H1 (cell line): ENCODE measurements at regions not wholly inside any gene's neighbourhood (a gene's known extent, or its start where the extent isn't known, plus 50 kb on each side); places are given as distances from the start of the nearest gene placed in this dataset.

Source experiments
- CTCF ChIA-PET: fragments of 300-600 bp; sonication (Branson Sonifier 250); formaldehyde crosslinking; loops from one replicate; lab custom pipeline; 2021; ENCODE audit not compliant: partially characterized antibody; lab: Charles Lee
- POLR2A ChIA-PET: fragments of 300-600 bp; sonication (Branson Sonifier 250); formaldehyde crosslinking; loops from one replicate; lab custom pipeline; 2021; ENCODE audit warnings: inconsistent platforms; ENCODE audit not compliant: partially characterized antibody; lab: Charles Lee
- DNase-seq, 2 experiments: peaks; one replicate each; pipeline versions ENCODE4 v3.0.0 to v3.0.0-alpha.2; 2010 to 2022; ENCODE audit warnings: low spot score in 2 of 2, low read depth in 1 of 2, mixed read lengths in 1 of 2
- FAIRE-seq: peaks from 2 replicates; lab custom pipeline; 2011; peaks lifted over from hg19 to GRCh38; lab: Jason Lieb, UNC
- H2AFZ ChIP-seq: 2 replicates; pipeline ENCODE4 v1.8.1; 2012; ENCODE audit warnings: low read length, inconsistent platforms
- H2AK5ac ChIP-seq: 2 replicates; pipeline ENCODE4 v1.6.1; 2013; ENCODE audit warnings: low read depth, low read length
- H2BK120ac ChIP-seq: replicated peaks from 2 replicates; pipeline ENCODE3; 2013; ENCODE audit warnings: low read depth, low read length, inconsistent platforms
- H2BK12ac ChIP-seq: 2 replicates; pipeline ENCODE4 v1.6.1; 2013; ENCODE audit warnings: low read depth, low read length
- H2BK15ac ChIP-seq: 2 replicates; pipeline ENCODE4 v1.6.1; 2013; ENCODE audit warnings: low read length
- H2BK20ac ChIP-seq: 2 replicates; pipeline ENCODE4 v1.6.1; 2013; ENCODE audit warnings: low read length
- H2BK5ac ChIP-seq: 2 replicates; pipeline ENCODE4 v1.6.1; 2013; ENCODE audit warnings: low read depth, low read length
- H3K14ac ChIP-seq: 2 replicates; pipeline ENCODE4 v1.6.1; 2013; ENCODE audit warnings: inconsistent platforms; ENCODE audit not compliant: insufficient read length
- H3K18ac ChIP-seq: 2 replicates; pipeline ENCODE4 v1.6.1; 2013; ENCODE audit warnings: low read length; ENCODE audit errors: extremely low read depth
- H3K23ac ChIP-seq: 2 replicates; pipeline ENCODE4 v1.6.1; 2013; ENCODE audit warnings: inconsistent platforms; ENCODE audit not compliant: insufficient read length
- H3K23me2 ChIP-seq: 2 replicates; pipeline ENCODE4 v1.6.1; 2013; ENCODE audit warnings: low read depth, low read length
- H3K27ac ChIP-seq: 2 replicates; pipeline ENCODE4 v1.6.1; 2011; ENCODE audit warnings: low read depth, low read length, inconsistent platforms
- H3K27me3 ChIP-seq, 4 experiments: replicated peaks in 1 of 4; 1 replicate in 1 of 4; 2 replicates in 3 of 4; pipeline versions ENCODE4 v1.6.1 to v1.8.1; 2011 to 2013; ENCODE audit warnings: low read length in 3 of 4, mild to moderate bottlenecking in 3 of 4, inconsistent platforms in 2 of 4, mixed read lengths in 2 of 4, moderate library complexity in 1 of 4; ENCODE audit not compliant: control insufficient read depth in 3 of 4, insufficient read depth in 3 of 4; ENCODE audit errors: extremely low read depth in 1 of 4
- H3K36me3 ChIP-seq, 4 experiments: 2 replicates each; pipeline versions ENCODE4 v1.6.1 to v1.8.1; 2011 to 2013; ENCODE audit warnings: mild to moderate bottlenecking in 4 of 4, low read length in 3 of 4, moderate library complexity in 2 of 4, control low read depth in 1 of 4, inconsistent platforms in 1 of 4; ENCODE audit not compliant: insufficient read depth in 4 of 4, control insufficient read depth in 2 of 4
- H3K4ac ChIP-seq: replicated peaks from 2 replicates; pipeline ENCODE3; 2013; ENCODE audit warnings: low read length, low read depth, mixed read lengths, inconsistent platforms; ENCODE audit not compliant: insufficient read length
- H3K4me1 ChIP-seq, 4 experiments: replicated peaks in 1 of 4; 1 replicate in 1 of 4; 2 replicates in 3 of 4; pipeline versions ENCODE4 v1.6.1 to v1.8.1; 2011 to 2013; ENCODE audit warnings: low read length in 3 of 4, inconsistent platforms in 2 of 4, mixed read lengths in 1 of 4; ENCODE audit not compliant: insufficient read depth in 4 of 4, control insufficient read depth in 3 of 4
- H3K4me2 ChIP-seq, 2 experiments: 2 replicates each; pipeline versions ENCODE4 v1.6.1 to v1.8.1; 2011 to 2013; ENCODE audit warnings: low read depth in 2 of 2, low read length in 2 of 2, control low read depth in 1 of 2, inconsistent platforms in 1 of 2, mild to moderate bottlenecking in 1 of 2; ENCODE audit not compliant: insufficient read depth in 1 of 2
- H3K4me3 ChIP-seq, 4 experiments: fragments of 200-600, 300-600 bp in 1 of 4; sonication (generic), shearing (Covaris generic), sonication (Bioruptor Twin) in 1 of 4; 2 replicates each; pipeline versions ENCODE4 v1.5.1 to v1.8.1; 2011 to 2016; ENCODE audit warnings: low read length in 4 of 4, low read depth in 3 of 4, control low read depth in 2 of 4, inconsistent platforms in 2 of 4, mild to moderate bottlenecking in 2 of 4, mixed read lengths in 1 of 4, moderate library complexity in 1 of 4; ENCODE audit not compliant: insufficient read depth in 2 of 4; ENCODE audit errors: extremely low read depth in 1 of 4
- H3K56ac ChIP-seq: replicated peaks from 2 replicates; pipeline ENCODE3; 2013; ENCODE audit warnings: low read depth, mild to moderate bottlenecking, mixed read lengths, low read length, inconsistent platforms; ENCODE audit not compliant: insufficient read length
- H3K79me1 ChIP-seq: 2 replicates; pipeline ENCODE4 v1.6.1; 2013; ENCODE audit warnings: low read depth, low read length, control low read depth
- H3K79me2 ChIP-seq, 2 experiments: 2 replicates each; pipeline versions ENCODE4 v1.6.1 to v1.8.1; 2012 to 2013; ENCODE audit warnings: low read length in 2 of 2, mild to moderate bottlenecking in 2 of 2, inconsistent platforms in 1 of 2; ENCODE audit not compliant: insufficient read depth in 2 of 2, control insufficient read depth in 1 of 2
- H3K9ac ChIP-seq, 4 experiments: replicated peaks in 1 of 4; 1 replicate in 1 of 4; 2 replicates in 3 of 4; pipeline versions ENCODE4 v1.6.1 to v1.8.1; 2011 to 2013; ENCODE audit warnings: low read depth in 3 of 4, low read length in 3 of 4, control low read depth in 2 of 4, mild to moderate bottlenecking in 2 of 4, moderate library complexity in 2 of 4, inconsistent platforms in 1 of 4; ENCODE audit errors: extremely low read depth in 1 of 4
- H3K9me3 ChIP-seq, 2 experiments: 2 replicates each; pipeline versions ENCODE4 v1.6.1 to v1.8.1; 2012 to 2013; ENCODE audit warnings: mild to moderate bottlenecking in 2 of 2, moderate library complexity in 2 of 2, control low read depth in 1 of 2, inconsistent platforms in 1 of 2, low read depth in 1 of 2, low read length in 1 of 2, mixed read lengths in 1 of 2; ENCODE audit not compliant: insufficient read depth in 2 of 2
- H4K20me1 ChIP-seq, 2 experiments: replicated peaks in 1 of 2; 2 replicates each; pipeline versions ENCODE3 to v1.8.1; 2011 to 2013; ENCODE audit warnings: inconsistent platforms in 2 of 2, low read length in 2 of 2, mild to moderate bottlenecking in 1 of 2; ENCODE audit not compliant: insufficient read depth in 2 of 2, control insufficient read depth in 1 of 2
- H4K5ac ChIP-seq: 2 replicates; pipeline ENCODE4 v1.6.1; 2013; ENCODE audit warnings: low read length, low read depth, mixed read lengths, inconsistent platforms; ENCODE audit not compliant: insufficient read length
- H4K8ac ChIP-seq: 2 replicates; pipeline ENCODE4 v1.8.0; 2013; ENCODE audit warnings: mild to moderate bottlenecking, moderate library complexity, low read length, inconsistent platforms; ENCODE audit not compliant: insufficient read depth; ENCODE audit errors: extremely low read depth
- H4K91ac ChIP-seq: replicated peaks from 2 replicates; pipeline ENCODE3; 2013; ENCODE audit warnings: low read length, mixed read lengths, inconsistent platforms; ENCODE audit not compliant: insufficient read length
- CTBP2 ChIP-seq: IDR thresholded peaks from 2 replicates; pipeline ENCODE4 v1.7.0; 2011; ENCODE audit warnings: borderline replicate concordance, mild to moderate bottlenecking, moderate library complexity, mixed read lengths, low read length; ENCODE audit not compliant: insufficient read depth, insufficient read length
- WGBS, 2 experiments: shearing (Covaris generic) in 1 of 2; methylation state at CpG; one replicate each; pipeline versions ENCODE4 v1.1.6 to v1.1.7; 2013 to 2015; ENCODE audit warnings: low lambda C conversion rate in 2 of 2, mixed read lengths in 2 of 2, inconsistent platforms in 1 of 2, low coverage in 1 of 2, missing lambda C conversion rate in 1 of 2; ENCODE audit not compliant: insufficient replicate concordance in 2 of 2, insufficient coverage in 1 of 2, insufficient read length in 1 of 2; ENCODE audit errors: extremely low coverage in 1 of 2, missing lambda C conversion rate in 1 of 2; 5-methylcytosine and 5-hydroxymethylcytosine counted together
- TF ChIP-seq, protein P1 (sequence below): IDR thresholded peaks from 2 replicates; pipeline ENCODE4 v1.6.1; 2012; ENCODE audit warnings: low read length, inconsistent platforms
- TF ChIP-seq, protein P2 (sequence below): IDR thresholded peaks from 2 replicates; pipeline ENCODE4 v1.6.1; 2012; ENCODE audit warnings: inconsistent platforms

DNA sequence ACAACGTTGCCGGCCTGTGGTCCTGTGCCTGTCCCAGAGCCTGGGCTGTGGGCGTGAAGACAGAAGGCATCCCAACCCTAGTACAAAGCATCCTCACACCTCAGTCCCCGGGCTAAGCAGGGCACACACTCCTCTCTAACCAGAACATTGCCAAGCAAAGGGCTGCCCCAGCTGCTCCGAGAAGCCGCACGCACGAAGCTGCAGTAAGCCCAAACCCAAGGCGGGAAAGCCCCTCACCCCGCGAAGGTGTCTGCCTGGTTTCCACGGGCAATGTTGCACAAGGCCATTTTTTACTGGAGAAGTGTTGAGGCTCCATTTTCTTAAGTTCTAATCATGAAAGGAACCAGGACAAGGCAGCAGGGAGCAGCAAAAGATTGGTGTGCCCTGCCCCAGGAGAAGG, 519.0 kb downstream of the NPHP4 start:
- no peak overlapping the region for H3K27ac ChIP-seq
- no peaks in the 10 kb centered on the region for H3K23me2 ChIP-seq
- H3K36me3 ChIP-seq: no peaks in the 10 kb centered on the region
- no peak overlapping the region for H3K18ac ChIP-seq
- H2BK15ac ChIP-seq: no peak overlapping the region
- H4K91ac ChIP-seq: peak overlapping the region; percentile 13
- no peak overlapping the region for H3K4ac ChIP-seq
- H4K5ac ChIP-seq: no peak overlapping the region
- no peak overlapping the region for H3K4me2 ChIP-seq
- FAIRE-seq: no peak
- H3K23ac ChIP-seq: no peak overlapping the region
- H3K14ac ChIP-seq: no peak overlapping the region
- no peak overlapping the region for H3K4me3 ChIP-seq
- DNase-seq: no peak
- H3K9me3 ChIP-seq: no peaks in the 10 kb centered on the region; a peak in 1 of 4 replicates
- H2BK12ac ChIP-seq: no peak overlapping the region
- H3K56ac ChIP-seq: no peak overlapping the region
- WGBS, 2 experiments: 93% methylated on average over 12 of the region's 12 CpGs; no CpG with 5 or more reads in 1 of the 2 experiments
- no peak overlapping the region for H2BK120ac ChIP-seq
- no peak overlapping the region for H2BK5ac ChIP-seq
- POLR2A ChIA-PET: no interaction called here
- TF ChIP-seq, protein P1, sequence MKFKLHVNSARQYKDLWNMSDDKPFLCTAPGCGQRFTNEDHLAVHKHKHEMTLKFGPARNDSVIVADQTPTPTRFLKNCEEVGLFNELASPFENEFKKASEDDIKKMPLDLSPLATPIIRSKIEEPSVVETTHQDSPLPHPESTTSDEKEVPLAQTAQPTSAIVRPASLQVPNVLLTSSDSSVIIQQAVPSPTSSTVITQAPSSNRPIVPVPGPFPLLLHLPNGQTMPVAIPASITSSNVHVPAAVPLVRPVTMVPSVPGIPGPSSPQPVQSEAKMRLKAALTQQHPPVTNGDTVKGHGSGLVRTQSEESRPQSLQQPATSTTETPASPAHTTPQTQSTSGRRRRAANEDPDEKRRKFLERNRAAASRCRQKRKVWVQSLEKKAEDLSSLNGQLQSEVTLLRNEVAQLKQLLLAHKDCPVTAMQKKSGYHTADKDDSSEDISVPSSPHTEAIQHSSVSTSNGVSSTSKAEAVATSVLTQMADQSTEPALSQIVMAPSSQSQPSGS: no peak
- TF ChIP-seq CTBP2: no peak
- TF ChIP-seq, protein P2, sequence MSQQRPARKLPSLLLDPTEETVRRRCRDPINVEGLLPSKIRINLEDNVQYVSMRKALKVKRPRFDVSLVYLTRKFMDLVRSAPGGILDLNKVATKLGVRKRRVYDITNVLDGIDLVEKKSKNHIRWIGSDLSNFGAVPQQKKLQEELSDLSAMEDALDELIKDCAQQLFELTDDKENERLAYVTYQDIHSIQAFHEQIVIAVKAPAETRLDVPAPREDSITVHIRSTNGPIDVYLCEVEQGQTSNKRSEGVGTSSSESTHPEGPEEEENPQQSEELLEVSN: peak; percentile 76
- TF ChIP-seq, all 59 proteins: peak for 1
- Histone ChIP-seq H4K20me1 (no peaks in the 10 kb centered on the region), H3K79me1 (no peaks in the 10 kb centered on the region; the same call in 1 of the 2 replicates), H2AFZ (no peak overlapping the region), H4K8ac (no peak overlapping the region), H3K4me1 (no peaks in the 10 kb centered on the region), H2AK5ac (no peak overlapping the region), H3K27me3 (no peaks in the 10 kb centered on the region), H3K9ac (no peak overlapping the region), H3K79me2 (no peaks in the 10 kb centered on the region), H2BK20ac (no peak overlapping the region)
- CTCF ChIA-PET: interaction anchor here (1.7 to 2.0 kb wide), 2 partner anchors 9 to 10 kb away, joined by 6 to 7 read pairs; no protein-coding TSS in a partner anchor
